HUDEP-2 (cell line): ENCODE measurements at regions not wholly inside any gene's neighbourhood (a gene's known extent, or its start where the extent isn't known, plus 50 kb on each side); places are given as distances from the start of the nearest gene placed in this dataset.
A peak's percentile ranks its signal among the peaks of the same experiment; 100 is the strongest.

Experiments used
- DNase-seq, 76 experiments: peaks; one replicate each; lab custom pipeline; 2025; ENCODE audit not compliant: unreplicated experiment in 76 of 76; lab: John Stamatoyannopoulos, UW

DNA sequence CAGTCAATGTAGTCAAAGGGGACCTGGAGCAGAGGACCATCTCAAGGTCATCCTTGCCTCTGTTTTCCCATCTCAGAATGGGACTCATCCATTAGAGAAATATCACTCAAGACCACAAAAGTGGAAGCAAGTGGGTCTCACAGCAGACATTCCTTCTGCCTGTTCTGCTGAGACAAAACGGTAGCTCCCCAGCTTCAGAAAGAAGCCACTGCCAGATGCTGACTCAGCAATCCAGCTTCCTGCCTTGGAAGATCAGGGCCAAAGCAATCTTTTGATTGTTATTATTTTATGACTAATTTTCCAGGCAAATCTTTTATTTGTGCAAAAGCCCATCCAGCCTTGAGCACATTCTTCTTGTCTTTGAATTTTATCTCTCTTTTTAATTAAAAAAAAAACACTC is 86.8 kb downstream of the CCT6B start:
- DNase-seq: no peak

DNA sequence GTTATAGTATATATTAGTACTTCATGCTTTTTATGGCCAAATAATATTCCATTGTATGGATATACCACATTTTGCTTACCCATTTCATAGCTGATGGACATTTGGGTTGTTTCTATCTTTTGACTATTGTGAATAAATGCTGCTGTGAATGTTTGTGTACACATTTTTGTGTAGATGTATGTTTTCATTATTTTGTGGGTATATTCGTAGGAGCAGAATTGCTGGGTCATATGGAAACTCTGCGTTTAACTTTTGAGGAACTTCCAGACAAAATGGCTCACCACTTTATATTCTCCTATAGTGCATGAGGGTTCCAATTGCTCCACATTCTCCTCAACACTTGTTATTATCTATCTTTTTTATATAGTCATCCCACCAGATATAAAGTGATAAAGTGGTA is 88.6 kb downstream of the CCT6B start:
- DNase-seq: no peak

DNA sequence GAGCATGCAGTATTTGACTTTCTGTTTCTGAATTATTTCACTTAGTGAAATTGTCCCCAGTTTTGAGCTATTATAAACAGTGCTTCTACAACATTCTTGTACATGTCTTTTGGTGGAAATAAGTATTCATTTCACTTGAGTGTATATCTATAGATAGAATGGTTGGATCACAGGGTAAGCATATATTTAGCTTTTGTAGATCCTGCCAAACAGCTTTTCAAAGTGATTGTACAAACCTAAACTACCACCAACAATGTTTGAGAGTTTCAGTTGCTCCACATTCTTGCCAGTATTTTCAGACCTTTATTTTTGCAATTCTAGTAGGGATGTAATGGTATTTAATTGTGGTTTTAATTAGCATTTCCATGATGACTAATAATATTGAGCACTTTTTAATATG is 91.6 kb downstream of the CCT6B start:
- no peak for DNase-seq

DNA sequence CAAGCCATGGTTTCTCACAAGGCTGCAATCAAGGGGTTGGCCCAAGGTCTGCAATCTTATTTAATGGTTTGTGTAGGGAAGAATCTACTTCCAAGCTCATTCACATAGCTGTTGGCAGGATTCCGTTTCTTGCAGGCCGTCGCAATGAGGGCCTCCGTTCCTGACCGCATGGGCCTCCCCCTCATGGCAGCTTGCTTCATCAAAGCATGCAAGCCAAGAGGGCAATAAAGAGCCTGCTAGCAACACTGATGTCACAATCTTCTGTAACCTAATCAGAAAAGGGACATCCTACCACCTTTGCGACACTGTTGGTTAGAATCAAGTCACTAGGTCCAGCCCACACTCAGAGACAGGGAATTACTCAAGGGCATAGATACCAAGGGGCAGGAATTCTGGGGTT is 95.5 kb downstream of the CCT6B start:
- DNase-seq: no peak

DNA sequence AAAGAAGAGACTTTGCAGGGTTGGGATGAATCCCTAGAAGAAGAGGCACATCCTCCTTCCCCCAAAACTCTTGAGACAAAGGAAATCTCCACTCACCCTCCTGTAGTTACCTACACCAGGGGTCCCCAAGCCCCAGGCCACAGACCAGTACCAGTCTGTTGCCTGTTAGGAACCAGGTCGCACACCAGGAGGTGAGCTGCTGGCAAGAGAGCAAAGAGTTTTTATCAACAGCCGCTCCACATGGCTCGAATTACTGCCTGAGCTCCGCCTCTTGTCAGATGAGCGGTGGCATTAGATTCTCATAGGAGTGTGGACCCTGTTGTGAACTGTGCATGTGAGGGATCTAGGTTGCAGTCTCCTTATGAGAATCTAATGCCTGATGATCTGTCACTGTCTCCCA is 98.9 kb downstream of the CCT6B start:
- no peak for DNase-seq

DNA sequence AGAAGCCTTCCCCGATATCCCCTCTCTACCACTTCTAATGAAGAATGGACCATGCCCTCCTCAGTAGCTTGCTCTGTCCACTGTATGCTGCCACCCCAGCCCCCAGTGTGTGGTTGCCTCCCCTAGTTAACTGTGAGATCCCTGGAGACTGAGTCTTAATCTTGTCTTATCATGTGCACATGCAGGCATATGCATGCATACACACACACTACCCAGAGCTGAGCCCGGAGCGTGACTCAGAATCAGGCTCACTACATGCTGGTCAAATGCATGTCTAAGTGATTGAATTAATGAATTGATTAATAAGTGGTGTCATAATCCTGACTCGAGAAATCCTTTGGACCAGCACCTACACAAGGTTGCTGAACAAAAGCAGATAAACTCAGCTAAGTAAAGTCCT is 99.4 kb downstream of the CCT6B start:
- peak in 1 of 76 experiments; percentile 3 for DNase-seq

DNA sequence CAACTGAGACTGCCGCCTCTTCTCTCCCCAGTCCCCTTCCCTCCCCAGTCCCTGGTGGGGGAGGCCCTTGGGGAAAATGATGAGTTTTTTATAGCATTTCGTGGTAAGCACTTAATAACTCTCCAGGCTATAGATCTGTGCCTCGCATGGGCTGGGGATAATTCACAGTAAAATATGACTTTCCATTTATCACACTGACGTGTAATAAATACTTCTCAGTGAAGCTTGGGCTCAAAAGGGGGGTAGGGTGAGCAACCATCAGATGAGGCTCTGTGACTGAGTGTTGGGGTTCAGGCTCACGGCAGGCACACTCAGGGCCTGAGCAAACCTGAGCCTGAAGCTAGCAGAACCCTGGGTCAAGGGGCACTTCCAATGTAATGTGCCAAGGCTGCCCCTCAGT is 101.6 kb downstream of the CCT6B start:
- DNase-seq: no peak

DNA sequence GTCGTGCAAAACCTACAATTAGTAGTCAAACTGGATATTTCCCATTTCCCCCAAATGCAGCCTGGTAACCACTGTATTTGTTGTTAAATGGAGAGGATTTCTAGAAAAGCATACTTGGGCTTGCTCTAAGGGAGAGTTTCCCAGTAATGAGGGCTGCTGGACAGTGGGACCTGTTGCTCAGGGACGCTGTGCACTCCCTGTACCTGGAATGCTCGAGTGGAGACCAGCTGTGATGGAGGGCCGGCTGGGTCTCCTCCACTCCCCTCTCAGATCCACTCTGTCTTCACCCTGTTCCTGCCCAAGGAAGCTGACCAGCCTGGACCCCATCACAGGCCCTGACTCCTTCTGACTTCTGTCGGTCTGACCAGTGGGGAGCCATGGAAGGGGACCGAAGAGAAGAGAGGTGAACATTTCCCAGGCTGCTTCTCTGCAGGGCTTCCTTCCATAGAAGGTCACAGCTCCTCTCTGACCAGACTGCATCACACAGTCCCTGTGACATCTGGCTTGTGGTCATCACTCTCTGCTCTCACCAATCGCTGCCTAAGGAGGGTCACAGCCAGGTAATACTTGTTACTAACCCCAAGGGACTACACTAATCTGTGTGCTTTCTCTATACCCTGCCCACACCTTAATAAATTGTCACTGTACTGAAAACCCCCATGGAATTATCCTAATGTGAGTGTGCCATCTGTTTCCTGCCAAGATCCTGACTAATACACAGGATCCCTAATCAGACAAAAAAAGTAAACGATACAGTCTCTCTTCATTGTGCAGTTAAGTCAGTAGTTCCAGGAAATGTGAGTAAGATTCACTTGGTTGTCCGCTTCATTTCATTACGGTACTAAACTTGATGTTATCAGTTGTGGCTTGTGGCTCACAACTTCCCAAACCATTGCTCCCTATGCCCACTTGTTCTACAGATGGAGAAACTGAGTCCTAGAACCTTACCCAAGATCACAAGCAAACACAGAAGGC is 102.4 kb downstream of the CCT6B start:
- DNase-seq: peak in 2 of 76 experiments; percentile 6 to 18

DNA sequence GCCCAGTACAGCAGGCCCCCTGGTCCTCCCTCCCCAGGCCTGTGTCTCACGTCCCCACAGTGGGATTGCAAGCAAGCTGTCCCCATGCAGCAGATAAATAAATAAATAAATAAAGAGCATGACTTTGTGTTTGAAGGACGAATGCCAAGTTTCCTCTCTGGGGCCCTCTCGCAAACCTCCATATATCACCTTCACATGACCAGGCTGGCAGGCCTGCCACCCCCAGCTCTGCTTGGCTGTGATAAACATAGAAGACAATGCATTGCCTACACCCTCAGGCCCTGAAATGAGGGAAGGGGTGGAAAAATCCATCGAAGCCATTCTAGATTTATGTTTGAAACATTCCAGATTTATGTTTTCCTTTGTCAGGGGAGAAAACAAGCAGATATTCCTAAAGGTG is 107.3 kb downstream of the CCT6B start:
- DNase-seq: peak in 9 of 76 experiments; percentile 1 to 22 (median 9)

DNA sequence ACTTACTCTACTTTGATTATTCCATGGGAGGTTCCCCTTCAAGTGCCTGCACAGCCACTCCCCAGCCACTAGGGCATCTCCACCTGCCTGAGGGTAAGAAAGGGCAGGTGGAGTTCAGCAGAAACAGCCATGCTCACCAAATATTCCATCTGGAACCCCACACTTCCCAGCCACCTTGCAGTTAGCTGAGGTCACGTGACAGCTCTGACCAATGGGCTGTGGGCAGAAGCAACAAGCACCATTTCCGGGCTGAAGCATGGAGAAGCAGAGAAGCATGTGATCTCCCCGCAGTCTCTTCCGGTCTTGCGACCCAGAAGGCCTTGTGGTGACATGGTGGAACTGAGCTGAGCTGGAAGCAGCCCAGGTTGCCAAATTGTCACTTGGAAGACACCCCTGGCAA is 108.6 kb downstream of the CCT6B start:
- no peak for DNase-seq

DNA sequence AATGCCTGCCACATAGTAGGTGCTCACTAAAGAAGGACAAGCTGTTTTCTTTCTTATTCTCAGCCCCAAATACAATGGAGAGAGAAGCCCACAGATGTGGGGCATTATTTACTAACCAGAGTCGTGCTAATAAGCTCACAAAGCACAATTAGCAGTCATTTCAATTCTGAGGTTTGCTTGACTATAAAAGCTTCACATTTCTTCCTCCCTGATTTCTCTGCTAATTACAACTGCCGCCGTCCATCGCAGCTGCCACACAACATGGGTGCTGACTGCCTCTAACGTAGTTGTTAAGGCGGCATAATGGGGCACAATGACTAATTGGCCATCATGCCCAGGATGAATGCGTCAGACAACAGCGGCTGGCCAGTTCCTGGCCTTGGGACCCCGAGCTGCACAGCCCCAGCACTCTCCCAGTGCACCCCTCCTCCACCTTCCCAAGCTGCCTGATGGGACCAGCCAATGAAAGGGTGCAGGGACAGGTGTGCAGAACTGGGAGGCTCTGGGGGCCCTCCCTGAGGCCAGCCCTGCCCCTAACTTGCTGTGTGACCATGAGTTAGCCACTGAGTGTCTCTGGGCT is 109.2 kb downstream of the CCT6B start:
- no peak for DNase-seq

DNA sequence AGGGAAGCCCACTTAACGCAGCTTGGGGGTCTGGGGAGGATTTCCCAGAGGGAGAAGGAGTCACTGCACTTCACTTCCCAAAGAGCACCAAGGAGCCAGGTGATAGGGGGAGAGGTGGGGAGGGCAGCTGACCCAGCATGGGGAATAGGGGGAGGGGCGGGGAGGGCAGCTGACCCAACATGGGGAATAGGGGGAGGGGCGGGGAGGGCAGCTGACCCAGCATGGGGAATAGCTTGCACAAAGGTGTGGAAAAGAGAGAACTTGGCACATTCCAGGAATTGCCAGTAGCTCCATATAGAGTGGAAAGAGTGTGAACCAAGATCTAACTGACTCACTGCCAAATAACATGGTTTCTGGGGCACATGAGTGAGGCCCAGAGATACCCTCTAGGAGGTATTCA is 110.3 kb downstream of the CCT6B start:
- no peak for DNase-seq

DNA sequence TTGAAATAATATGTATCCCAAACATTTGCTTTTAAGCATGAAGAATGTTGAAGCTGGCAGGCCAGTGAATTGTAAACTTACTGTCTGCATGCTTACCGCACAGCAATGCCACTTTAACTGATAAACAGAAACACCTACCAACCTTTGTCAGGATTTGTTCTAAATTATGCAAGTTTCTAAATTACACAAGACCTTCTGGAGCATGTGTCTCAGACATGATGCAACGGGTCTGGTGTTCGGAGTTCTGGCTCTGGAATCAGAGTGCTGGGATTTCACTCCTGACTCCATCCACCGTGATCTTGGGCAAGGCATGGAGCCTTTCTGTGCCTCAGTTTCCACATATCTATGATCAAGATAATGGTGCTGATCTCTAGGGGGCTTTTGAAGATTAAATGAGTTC is 111.2 kb downstream of the CCT6B start:
- DNase-seq: no peak

DNA sequence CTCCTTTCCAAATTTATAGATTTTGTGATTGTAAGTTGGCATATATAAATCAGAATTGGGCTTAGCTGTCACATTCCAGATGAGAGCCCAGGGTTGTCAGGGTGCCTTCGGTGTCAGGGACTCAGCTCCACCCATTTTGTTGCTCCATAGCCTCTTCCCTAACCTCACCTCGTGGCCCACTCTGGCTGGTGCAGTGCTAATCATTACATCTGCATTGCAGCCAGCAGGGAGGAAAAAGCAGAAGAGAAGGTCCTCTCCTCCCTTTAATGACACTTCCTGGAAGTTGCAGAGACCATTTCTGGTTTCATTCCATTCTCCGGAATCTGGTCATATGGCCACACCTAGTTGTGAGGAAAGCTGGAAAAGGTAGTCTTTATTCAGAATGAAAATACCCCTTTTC is 113.3 kb downstream of the CCT6B start:
- DNase-seq: no peak

DNA sequence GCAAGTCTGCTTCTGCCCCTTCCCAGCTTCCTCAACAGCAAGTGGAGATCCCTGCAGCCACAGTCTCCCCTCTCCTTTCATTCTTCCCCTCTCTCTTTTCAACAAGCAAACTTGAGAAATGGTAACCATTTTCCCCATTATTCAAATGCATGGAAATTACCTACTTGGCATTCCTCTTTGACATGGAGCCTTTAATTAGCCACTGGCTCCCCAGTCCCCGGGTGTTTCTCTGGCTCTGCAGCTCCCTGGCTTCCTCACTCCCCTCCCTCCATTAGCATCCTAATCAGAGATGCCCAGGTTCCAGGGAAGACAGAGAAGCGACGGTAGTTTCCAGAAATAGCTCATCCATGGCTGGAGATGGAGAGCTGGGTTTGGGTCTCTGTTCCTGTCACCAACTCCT is 116.0 kb downstream of the CCT6B start:
- no peak for DNase-seq

DNA sequence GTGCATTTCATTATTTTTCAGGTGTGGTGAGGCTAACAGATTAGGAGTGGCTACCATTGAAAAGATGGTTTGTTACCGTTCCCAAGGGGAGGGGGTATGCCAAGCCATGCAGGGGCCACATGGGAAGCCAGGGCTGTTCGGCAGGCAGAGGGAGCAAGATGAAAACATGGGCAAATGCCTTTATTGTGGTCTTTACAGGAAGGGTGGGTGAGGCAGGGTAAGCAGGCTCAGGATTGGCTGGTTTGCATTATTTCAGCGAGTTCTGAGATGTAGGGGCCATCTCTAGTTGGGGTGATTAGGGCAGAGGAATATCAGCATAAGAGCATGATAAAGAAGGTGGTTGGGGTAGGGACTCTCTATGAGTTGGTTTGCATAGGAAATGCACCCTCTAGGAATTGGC is 117.6 kb downstream of the CCT6B start:
- DNase-seq: no peak

DNA sequence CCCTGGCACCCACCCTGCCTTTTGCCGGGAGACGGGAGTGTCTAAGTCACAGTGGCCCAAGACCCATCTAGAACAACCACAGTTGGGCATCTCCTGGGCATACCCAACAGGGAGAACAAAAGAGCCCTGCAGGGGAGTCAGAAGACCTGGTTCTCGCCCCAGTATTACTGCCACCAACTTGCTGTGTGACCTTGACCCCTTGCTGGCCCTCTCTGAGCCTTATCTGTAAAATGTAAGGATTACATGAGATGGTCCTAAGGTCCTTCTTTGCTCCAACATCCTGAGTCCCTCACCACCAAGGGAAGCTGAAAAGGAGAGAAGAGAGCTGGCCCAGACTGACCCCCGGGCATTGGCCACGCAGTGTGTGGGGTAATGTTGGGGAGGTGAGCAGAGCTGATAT is 119.0 kb downstream of the CCT6B start:
- no peak for DNase-seq

DNA sequence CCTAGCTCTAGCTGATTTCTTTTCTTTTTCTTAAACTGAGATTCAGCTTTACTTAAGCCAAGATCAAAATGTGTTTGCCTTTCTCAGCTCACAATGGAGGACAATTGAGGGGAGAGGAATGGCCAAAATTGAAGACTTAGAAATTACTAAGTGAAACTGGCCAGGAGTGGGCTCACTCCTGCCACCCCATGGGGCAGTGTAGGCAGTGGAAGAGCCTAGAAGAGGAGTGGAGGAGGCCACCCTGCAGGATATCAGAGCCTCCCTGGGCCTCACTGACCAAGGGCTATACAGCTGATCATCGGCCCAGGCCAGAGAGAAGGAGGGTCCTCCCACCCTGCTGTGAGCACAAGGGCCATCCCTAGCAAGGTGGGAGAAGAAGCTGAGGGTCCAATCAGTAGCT is 119.8 kb downstream of the CCT6B start:
- no peak for DNase-seq

DNA sequence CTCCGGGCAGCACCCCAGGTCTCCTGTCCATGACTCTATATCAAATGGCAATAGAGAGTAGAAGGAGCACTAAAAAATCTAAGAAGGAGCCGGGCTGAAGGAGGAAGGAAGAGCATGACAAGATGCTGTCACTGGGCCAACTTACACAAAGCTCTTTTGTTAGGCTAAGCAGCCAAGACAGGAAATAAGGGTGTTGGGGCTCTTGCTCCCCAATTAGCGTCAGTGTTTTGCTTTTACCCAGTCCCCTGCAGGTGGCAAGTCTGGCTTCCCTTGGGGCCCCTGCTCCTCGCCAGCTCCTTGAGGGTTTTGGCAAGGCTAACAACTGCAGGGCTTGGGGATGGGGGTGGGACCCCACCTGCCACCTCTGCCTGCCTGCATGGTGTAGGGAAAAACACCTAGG is 120.5 kb downstream of the CCT6B start:
- no peak for DNase-seq

DNA sequence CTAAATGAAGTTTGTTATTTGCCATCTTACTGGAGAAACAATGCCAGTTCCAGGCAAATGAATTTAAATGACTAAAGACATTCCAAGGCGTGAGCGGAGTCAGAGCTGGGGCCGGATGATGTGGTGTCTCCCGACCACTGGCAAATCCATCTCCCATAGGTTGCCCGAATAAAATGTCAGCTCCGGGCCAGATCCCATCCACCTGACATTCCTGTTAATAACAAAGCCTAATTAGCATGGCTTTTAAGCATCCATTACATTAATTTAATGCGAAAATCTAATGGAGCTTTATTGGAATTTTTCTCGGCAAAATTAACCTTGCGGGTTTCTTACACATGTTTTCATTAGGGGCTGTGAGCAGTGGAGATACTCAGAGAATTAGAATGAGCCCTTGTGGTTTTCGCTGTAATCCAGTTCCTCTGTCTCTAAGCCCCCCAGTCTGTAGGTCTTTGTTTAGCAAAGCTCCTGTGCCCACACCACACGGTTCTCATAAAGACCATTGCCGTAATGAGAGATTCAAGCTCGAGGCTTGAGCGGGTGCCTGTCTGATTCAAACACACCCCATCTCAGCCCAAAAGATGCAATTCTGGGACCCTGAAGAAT is 123.3 kb downstream of the CCT6B start:
- no peak for DNase-seq

DNA sequence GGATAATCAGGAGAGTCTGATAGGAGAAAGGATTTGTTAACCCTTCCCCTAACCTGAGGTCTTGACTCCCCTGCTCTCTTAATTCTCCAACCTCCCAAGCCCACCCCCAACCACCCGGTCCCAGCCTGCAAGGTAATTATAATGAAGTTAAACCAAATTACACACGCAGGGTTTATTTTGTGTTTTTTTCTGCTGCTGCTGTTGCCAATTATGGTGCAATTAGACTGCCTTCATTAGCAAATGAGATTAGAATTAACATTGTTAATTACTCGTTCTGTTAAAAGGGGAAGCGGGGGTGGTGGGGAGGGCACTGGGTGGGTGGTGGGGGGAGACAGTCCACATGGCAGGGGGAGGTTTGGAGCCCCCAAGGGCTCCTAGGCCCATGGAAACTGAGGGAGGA is 128.9 kb downstream of the CCT6B start:
- no peak for DNase-seq

DNA sequence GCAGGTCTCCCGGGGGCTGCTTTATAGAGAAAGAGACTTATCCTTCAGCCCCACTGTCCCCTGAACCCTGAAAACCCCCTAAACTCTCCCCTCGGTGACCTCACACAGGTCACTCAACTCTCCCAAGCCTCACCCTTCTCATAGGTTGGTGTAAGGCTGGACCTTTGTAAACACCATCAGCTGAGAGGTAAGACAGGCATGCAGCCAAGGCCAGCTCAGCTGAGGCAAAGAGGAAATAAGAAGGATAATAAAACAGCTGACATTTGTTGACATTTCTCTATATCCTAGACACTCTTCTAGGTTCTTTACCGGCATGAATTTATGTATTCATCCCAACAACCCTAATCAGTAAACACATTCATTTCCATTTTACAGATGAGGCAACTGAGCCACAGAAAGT is 134.3 kb downstream of the CCT6B start:
- DNase-seq: no peak
